H9 (cell line): ENCODE measurements at regions not wholly inside any gene's neighbourhood (a gene's known extent, or its start where the extent isn't known, plus 50 kb on each side); places are given as distances from the start of the nearest gene placed in this dataset.

Experiments used
- DNase-seq: peaks from one replicate; pipeline ENCODE4 v3.0.0-alpha.2; 2017
- H2AFZ ChIP-seq: one replicate; pipeline ENCODE4 v1.6.1; 2013; ENCODE audit warnings: mild to moderate bottlenecking, low read length, control low read depth, moderate library complexity
- H2AK5ac ChIP-seq: 2 replicates; pipeline ENCODE4 v1.6.1; 2013; ENCODE audit warnings: low read length, control low read depth, mixed read lengths; ENCODE audit not compliant: insufficient read length
- H2BK120ac ChIP-seq: one replicate; pipeline ENCODE4 v1.6.1; 2013; ENCODE audit warnings: low read depth, mild to moderate bottlenecking, low read length, control low read depth, inconsistent platforms; ENCODE audit not compliant: poor library complexity, severe bottlenecking
- H2BK12ac ChIP-seq: 2 replicates; pipeline ENCODE4 v1.6.1; 2013; ENCODE audit warnings: low read length, control low read depth, mixed read lengths, low read depth; ENCODE audit not compliant: insufficient read length
- H2BK15ac ChIP-seq: 2 replicates; pipeline ENCODE4 v1.6.1; 2013; ENCODE audit warnings: low read depth, low read length, control low read depth
- H2BK20ac ChIP-seq: one replicate; pipeline ENCODE4 v1.6.1; 2013; ENCODE audit warnings: low read depth, mild to moderate bottlenecking, low read length, control low read depth, inconsistent platforms; ENCODE audit not compliant: poor library complexity, severe bottlenecking
- H2BK5ac ChIP-seq: 2 replicates; pipeline ENCODE4 v1.6.1; 2013; ENCODE audit warnings: low read length, control low read depth, mixed read lengths; ENCODE audit not compliant: insufficient read length
- H3K14ac ChIP-seq: 2 replicates; pipeline ENCODE4 v1.6.1; 2013; ENCODE audit warnings: low read length, control low read depth; ENCODE audit not compliant: insufficient read depth
- H3K18ac ChIP-seq: 2 replicates; pipeline ENCODE4 v1.6.1; 2013; ENCODE audit warnings: low read depth, mild to moderate bottlenecking, mixed read lengths, low read length, control low read depth; ENCODE audit not compliant: insufficient read length
- H3K23ac ChIP-seq: 2 replicates; pipeline ENCODE4 v1.6.1; 2013; ENCODE audit warnings: low read length, control low read depth, mixed read lengths, low read depth; ENCODE audit not compliant: insufficient read length
- H3K23me2 ChIP-seq: 2 replicates; pipeline ENCODE4 v1.6.1; 2013; ENCODE audit warnings: low read depth, mild to moderate bottlenecking, mixed read lengths, low read length, control low read depth; ENCODE audit not compliant: insufficient read length, poor library complexity, severe bottlenecking
- H3K27ac ChIP-seq: 2 replicates; pipeline ENCODE4 v1.5.1; 2013; ENCODE audit warnings: low read length, control low read depth, mixed read lengths, low read depth; ENCODE audit not compliant: insufficient read length
- H3K27me3 ChIP-seq: 2 replicates; pipeline ENCODE4 v1.6.1; 2013; ENCODE audit warnings: low read length, control low read depth, inconsistent platforms; ENCODE audit not compliant: insufficient read depth
- H3K4ac ChIP-seq: 2 replicates; pipeline ENCODE4 v1.6.1; 2013; ENCODE audit warnings: low read depth, mild to moderate bottlenecking, control low read depth, inconsistent platforms, low read length, moderate library complexity
- H3K4me1 ChIP-seq: 2 replicates; pipeline ENCODE4 v1.6.1; 2013; ENCODE audit warnings: low read length, control low read depth, inconsistent platforms; ENCODE audit not compliant: insufficient read depth
- H3K4me2 ChIP-seq: 2 replicates; pipeline ENCODE4 v1.6.1; 2013; ENCODE audit warnings: low read length, control low read depth, mixed read lengths; ENCODE audit not compliant: insufficient read length, insufficient read depth
- H3K56ac ChIP-seq: 2 replicates; pipeline ENCODE4 v1.6.1; 2013; ENCODE audit warnings: low read depth, mild to moderate bottlenecking, mixed read lengths, low read length, control low read depth; ENCODE audit not compliant: insufficient read length
- H3K79me1 ChIP-seq: 2 replicates; pipeline ENCODE4 v1.6.1; 2013; ENCODE audit warnings: low read depth, mild to moderate bottlenecking, moderate library complexity, low read length, control low read depth, inconsistent platforms; ENCODE audit not compliant: insufficient read depth, poor library complexity, severe bottlenecking
- H3K79me2 ChIP-seq: 2 replicates; pipeline ENCODE4 v1.6.1; 2013; ENCODE audit warnings: low read length, control low read depth, inconsistent platforms; ENCODE audit not compliant: insufficient read depth
- H3K9ac ChIP-seq: 2 replicates; pipeline ENCODE4 v1.6.1; 2013; ENCODE audit warnings: low read length, control low read depth, mixed read lengths; ENCODE audit not compliant: insufficient read length; ENCODE audit errors: extremely low read depth
- H3K9me3 ChIP-seq: one replicate; pipeline ENCODE4 v1.6.1; 2013; ENCODE audit warnings: low read depth, low read length, inconsistent platforms; ENCODE audit not compliant: control insufficient read depth
- H3T11ph ChIP-seq: one replicate; pipeline ENCODE4 v1.6.1; 2013; ENCODE audit warnings: mild to moderate bottlenecking, low read length, control low read depth, inconsistent platforms
- H4K20me1 ChIP-seq: one replicate; pipeline ENCODE4 v1.6.1; 2013; ENCODE audit not compliant: control insufficient read depth, insufficient read length, insufficient read depth
- H4K5ac ChIP-seq: 2 replicates; pipeline ENCODE4 v1.6.1; 2013; ENCODE audit warnings: low read depth, mild to moderate bottlenecking, mixed read lengths, low read length, control low read depth; ENCODE audit not compliant: insufficient read length
- H4K8ac ChIP-seq: replicated peaks from 2 replicates; pipeline ENCODE4 v1.6.1; 2013; ENCODE audit warnings: low read length, control low read depth, mixed read lengths, low read depth; ENCODE audit not compliant: insufficient read length
- H4K91ac ChIP-seq: 2 replicates; pipeline ENCODE4 v1.6.1; 2013; ENCODE audit warnings: low read depth, mild to moderate bottlenecking, moderate library complexity, mixed read lengths, low read length, control low read depth; ENCODE audit not compliant: insufficient read length
- H3K27ac Mint-ChIP-seq, 3 experiments: 2 replicates in 2 of 3; 3 replicates in 1 of 3; pipeline ENCODE4 v1.8.0; 2020 to 2021; ENCODE audit warnings: mixed read lengths in 3 of 3, mild to moderate bottlenecking in 1 of 3, moderate library complexity in 1 of 3
- H3K27me3 Mint-ChIP-seq: 2 replicates; pipeline ENCODE4 v1.8.0; 2021; ENCODE audit warnings: low read depth, mild to moderate bottlenecking, moderate library complexity, mixed read lengths
- H3K36me3 Mint-ChIP-seq, 3 experiments: 2 replicates in 2 of 3; 3 replicates in 1 of 3; pipeline ENCODE4 v1.8.0; 2020 to 2021; ENCODE audit warnings: low read depth in 3 of 3, mixed read lengths in 3 of 3; ENCODE audit not compliant: insufficient read depth in 1 of 3
- H3K4me1 Mint-ChIP-seq, 2 experiments: 2 replicates each; pipeline ENCODE4 v1.8.0; 2020; ENCODE audit warnings: mixed read lengths in 2 of 2
- H3K4me3 Mint-ChIP-seq, 2 experiments: 2 replicates in 1 of 2; 3 replicates in 1 of 2; pipeline ENCODE4 v1.8.0; 2020 to 2021; ENCODE audit warnings: mild to moderate bottlenecking in 2 of 2, mixed read lengths in 2 of 2, moderate library complexity in 1 of 2
- H3K9me3 Mint-ChIP-seq, 2 experiments: 2 replicates in 1 of 2; 3 replicates in 1 of 2; pipeline ENCODE4 v1.8.0; 2020; ENCODE audit warnings: mild to moderate bottlenecking in 2 of 2, mixed read lengths in 2 of 2, moderate library complexity in 1 of 2
- CTCF ChIP-seq: fragments of 200-600 bp; sonication (generic); conservative IDR thresholded peaks from 3 replicates; pipeline ENCODE4 v1.8.0; 2021; ENCODE audit warnings: antibody characterized with exemption, mild to moderate bottlenecking
- whole genome bisulfite sequencing: extraction: QIAGEN DNeasy Blood & Tissue Kit; methylation state at CpG from one replicate; pipeline ENCODE4 v1.1.7; 2013; ENCODE audit warnings: missing lambda C conversion rate, low lambda C conversion rate, mixed read lengths; ENCODE audit not compliant: insufficient read length; ENCODE audit errors: extremely low coverage; 5-methylcytosine and 5-hydroxymethylcytosine counted together

GRCh38 chr12:89253488-89253887 is 98.8 kb downstream of the DUSP6 start:
- no peak for TF ChIP-seq CTCF
- H3K79me2 ChIP-seq, result no peaks in the 10 kb centered on the region
- Mint-ChIP-seq H3K36me3 (peaks cover 0 to 2% (median 0%) of the 10 kb centered on the region in 3 experiments; a peak in 3 of 7 replicates), H3K4me3 (no peak overlapping the region), H3K4me1 (peaks cover 3 to 12% of the 10 kb centered on the region in 2 experiments; a peak in 3 of 4 replicates), H3K27me3 (peaks cover 10% of the 10 kb centered on the region), H3K9me3 (peaks cover 5% of the 10 kb centered on the region in 2 experiments; a peak in 2 of 5 replicates), H3K27ac (no peak overlapping the region)
- no peak overlapping the region for H2BK12ac ChIP-seq
- no peaks in the 10 kb centered on the region for H3K9me3 ChIP-seq
- H4K91ac ChIP-seq, result no peak overlapping the region
- H3K4ac ChIP-seq, result no peak overlapping the region
- H3T11ph ChIP-seq, result no peak overlapping the region
- no CpG with 5 or more reads among the region's 1 CpG for WGBS
- no peaks in the 10 kb centered on the region for H3K23me2 ChIP-seq
- no peak for DNase-seq
- no peak overlapping the region for H3K23ac ChIP-seq
- peaks cover under 1% of the 10 kb centered on the region; the same call in 1 of the 2 replicates for H3K4me1 ChIP-seq
- H3K18ac ChIP-seq, result no peak overlapping the region
- no peaks in the 10 kb centered on the region for H4K20me1 ChIP-seq
- H3K27ac ChIP-seq, result no peak overlapping the region
- H3K9ac ChIP-seq, result no peak overlapping the region
- no peak overlapping the region for H2BK20ac ChIP-seq
- H3K56ac ChIP-seq, result no peak overlapping the region
- no peaks in the 10 kb centered on the region for H3K79me1 ChIP-seq
- H2AFZ ChIP-seq, result no peak overlapping the region
- H2BK120ac ChIP-seq, result no peak overlapping the region
- H4K8ac ChIP-seq, result no peak overlapping the region
- H3K27me3 ChIP-seq, result peaks cover 3% of the 10 kb centered on the region; the same call in 1 of the 2 replicates
- no peak overlapping the region for H3K4me2 ChIP-seq
- H2BK15ac ChIP-seq, result no peak overlapping the region
- no peak overlapping the region for H4K5ac ChIP-seq
- no peak overlapping the region for H2BK5ac ChIP-seq
- no peak overlapping the region for H2AK5ac ChIP-seq
- H3K14ac ChIP-seq, result no peak overlapping the region
